Mammary epithelial cell (primary cell): ENCODE measurements at regions not wholly inside any gene's neighbourhood (a gene's known extent, or its start where the extent isn't known, plus 50 kb on each side); places are given as distances from the start of the nearest gene placed in this dataset.

Experiments used
- EZH2 ChIP-seq: IDR thresholded peaks from 2 replicates; pipeline ENCODE4 v1.6.1; 2012; ENCODE audit warnings: low read length, inconsistent platforms, borderline replicate concordance
- TF ChIP-seq, protein P1 (sequence below), 2 donors: IDR thresholded peaks in 1 of 2; conservative IDR thresholded peaks in 1 of 2; 2 replicates each; pipeline ENCODE4 v1.5.1; 2011 to 2012; ENCODE audit warnings: inconsistent platforms in 2 of 2, low read length in 2 of 2, mild to moderate bottlenecking in 2 of 2, control low read depth in 1 of 2, low read depth in 1 of 2; ENCODE audit not compliant: insufficient read depth in 1 of 2; ENCODE audit errors: extremely low read depth in 1 of 2

GRCh38 chr1:213864091-213864490 lies 123.7 kb upstream of the PROX1 start:
- TF ChIP-seq, protein P1, sequence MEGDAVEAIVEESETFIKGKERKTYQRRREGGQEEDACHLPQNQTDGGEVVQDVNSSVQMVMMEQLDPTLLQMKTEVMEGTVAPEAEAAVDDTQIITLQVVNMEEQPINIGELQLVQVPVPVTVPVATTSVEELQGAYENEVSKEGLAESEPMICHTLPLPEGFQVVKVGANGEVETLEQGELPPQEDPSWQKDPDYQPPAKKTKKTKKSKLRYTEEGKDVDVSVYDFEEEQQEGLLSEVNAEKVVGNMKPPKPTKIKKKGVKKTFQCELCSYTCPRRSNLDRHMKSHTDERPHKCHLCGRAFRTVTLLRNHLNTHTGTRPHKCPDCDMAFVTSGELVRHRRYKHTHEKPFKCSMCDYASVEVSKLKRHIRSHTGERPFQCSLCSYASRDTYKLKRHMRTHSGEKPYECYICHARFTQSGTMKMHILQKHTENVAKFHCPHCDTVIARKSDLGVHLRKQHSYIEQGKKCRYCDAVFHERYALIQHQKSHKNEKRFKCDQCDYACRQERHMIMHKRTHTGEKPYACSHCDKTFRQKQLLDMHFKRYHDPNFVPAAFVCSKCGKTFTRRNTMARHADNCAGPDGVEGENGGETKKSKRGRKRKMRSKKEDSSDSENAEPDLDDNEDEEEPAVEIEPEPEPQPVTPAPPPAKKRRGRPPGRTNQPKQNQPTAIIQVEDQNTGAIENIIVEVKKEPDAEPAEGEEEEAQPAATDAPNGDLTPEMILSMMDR (conservative IDR thresholded peaks at IDR 0.05 in 1 of 2, IDR thresholded peaks at IDR 0.05 in 1 of 2; ENCODE audit: extremely low read depth in 1 of 2, insufficient read depth in 1 of 2, low read depth in 1 of 2, low read length in 2 of 2) = no peak
- no peak for TF ChIP-seq EZH2
